ENCODE measurements at regions not wholly inside any gene's neighbourhood (a gene's known extent, or its start where the extent isn't known, plus 50 kb on each side); places are given as distances from the start of the nearest gene placed in this dataset.

GRCh38 chr9:129465834-129466535 is 154.9 kb downstream of the C9orf50 start:
- Histone ChIP-seq H3K4me1 (ENCODE audit: control insufficient read depth, insufficient read depth, low read length, poor library complexity, severe bottlenecking) (peaks cover 3% of the 10 kb centered on the region), H3K9me3 (ENCODE audit: control insufficient read depth, low read length) (no peaks in the 10 kb centered on the region), H3K27ac (ENCODE audit: insufficient read depth, low read length, poor library complexity, severe bottlenecking) (no peak overlapping the region), H3K36me3 (ENCODE audit: control insufficient read depth, insufficient read depth, low read length) (no peaks in the 10 kb centered on the region), H3K27me3 (replicated peaks; ENCODE audit: control insufficient read depth, insufficient read depth, low read length, poor library complexity, severe bottlenecking) (no peaks in the 10 kb centered on the region), H3K4me3 (ENCODE audit: insufficient read depth, low read depth, low read length, poor library complexity, severe bottlenecking) (no peak overlapping the region)
- DNase-seq, result no peak

- DNase-seq, result no peak
- Histone ChIP-seq H3K27me3 (replicated peaks; ENCODE audit: control insufficient read depth, insufficient read depth, low read length, poor library complexity, severe bottlenecking) (no peaks in the 10 kb centered on the region), H3K4me3 (ENCODE audit: insufficient read depth, low read depth, low read length, poor library complexity, severe bottlenecking) (no peak overlapping the region), H3K4me1 (ENCODE audit: control insufficient read depth, insufficient read depth, low read length, poor library complexity, severe bottlenecking) (peaks cover 9% of the 10 kb centered on the region), H3K9me3 (ENCODE audit: control insufficient read depth, low read length) (no peaks in the 10 kb centered on the region), H3K36me3 (ENCODE audit: control insufficient read depth, insufficient read depth, low read length) (no peaks in the 10 kb centered on the region), H3K27ac (ENCODE audit: insufficient read depth, low read length, poor library complexity, severe bottlenecking) (no peak overlapping the region)
Measured at GRCh38 chr9:129464972-129465833, 155.7 kb downstream of the C9orf50 start.

- peaks cover 22% of the 10 kb centered on the region for H3K4me1 ChIP-seq (ENCODE audit: control insufficient read depth, insufficient read depth, low read length, poor library complexity, severe bottlenecking)
- H3K36me3 ChIP-seq (ENCODE audit: control insufficient read depth, insufficient read depth, low read length), result no peaks in the 10 kb centered on the region
- H3K4me3 ChIP-seq (ENCODE audit: insufficient read depth, low read depth, low read length, poor library complexity, severe bottlenecking), result no peak overlapping the region
- H3K27me3 ChIP-seq (replicated peaks; ENCODE audit: control insufficient read depth, insufficient read depth, low read length, poor library complexity, severe bottlenecking), result no peaks in the 10 kb centered on the region
- no peak overlapping the region for H3K27ac ChIP-seq (ENCODE audit: insufficient read depth, low read length, poor library complexity, severe bottlenecking)
- no peaks in the 10 kb centered on the region for H3K9me3 ChIP-seq (ENCODE audit: control insufficient read depth, low read length)
- no peak for DNase-seq
Measured at GRCh38 chr9:129463994-129464393, 156.9 kb downstream of the C9orf50 start.

GRCh38 chr9:129463477-129463876 is 157.4 kb downstream of the C9orf50 start:
- H3K4me3 ChIP-seq (ENCODE audit: insufficient read depth, low read depth, low read length, poor library complexity, severe bottlenecking), result no peak overlapping the region
- H3K36me3 ChIP-seq (ENCODE audit: control insufficient read depth, insufficient read depth, low read length), result no peaks in the 10 kb centered on the region
- H3K4me1 ChIP-seq (ENCODE audit: control insufficient read depth, insufficient read depth, low read length, poor library complexity, severe bottlenecking), result peaks cover 27% of the 10 kb centered on the region
- H3K9me3 ChIP-seq (ENCODE audit: control insufficient read depth, low read length), result no peaks in the 10 kb centered on the region
- DNase-seq, result no peak
- H3K27ac ChIP-seq (ENCODE audit: insufficient read depth, low read length, poor library complexity, severe bottlenecking), result no peak overlapping the region
- H3K27me3 ChIP-seq (replicated peaks; ENCODE audit: control insufficient read depth, insufficient read depth, low read length, poor library complexity, severe bottlenecking), result no peaks in the 10 kb centered on the region

- Histone ChIP-seq H3K4me3 (ENCODE audit: insufficient read depth, low read depth, low read length, poor library complexity, severe bottlenecking) (no peak overlapping the region), H3K9me3 (ENCODE audit: control insufficient read depth, low read length) (no peaks in the 10 kb centered on the region), H3K4me1 (ENCODE audit: control insufficient read depth, insufficient read depth, low read length, poor library complexity, severe bottlenecking) (peaks cover 38% of the 10 kb centered on the region), H3K36me3 (ENCODE audit: control insufficient read depth, insufficient read depth, low read length) (no peaks in the 10 kb centered on the region), H3K27ac (ENCODE audit: insufficient read depth, low read length, poor library complexity, severe bottlenecking) (no peak overlapping the region), H3K27me3 (replicated peaks; ENCODE audit: control insufficient read depth, insufficient read depth, low read length, poor library complexity, severe bottlenecking) (no peaks in the 10 kb centered on the region)
- no peak for DNase-seq
Measured at GRCh38 chr9:129462360-129462759, 158.5 kb downstream of the C9orf50 start.

- peak; percentile 84 to 88 (median 87) for DNase-seq
- Histone ChIP-seq H3K9me3 (ENCODE audit: control insufficient read depth, low read length) (no peaks in the 10 kb centered on the region), H3K4me3 (ENCODE audit: insufficient read depth, low read depth, low read length, poor library complexity, severe bottlenecking) (peak overlapping the region; percentile 41), H3K27ac (ENCODE audit: insufficient read depth, low read length, poor library complexity, severe bottlenecking) (peak overlapping the region; percentile 81), H3K36me3 (ENCODE audit: control insufficient read depth, insufficient read depth, low read length) (no peaks in the 10 kb centered on the region), H3K4me1 (ENCODE audit: control insufficient read depth, insufficient read depth, low read length, poor library complexity, severe bottlenecking) (peaks cover 38% of the 10 kb centered on the region), H3K27me3 (replicated peaks; ENCODE audit: control insufficient read depth, insufficient read depth, low read length, poor library complexity, severe bottlenecking) (no peaks in the 10 kb centered on the region)
Measured at GRCh38 chr9:129460323-129461261, 160.3 kb downstream of the C9orf50 start.

GRCh38 chr9:129459547-129460322 is 161.2 kb downstream of the C9orf50 start:
- Histone ChIP-seq H3K4me3 (ENCODE audit: insufficient read depth, low read depth, low read length, poor library complexity, severe bottlenecking) (peak overlapping the region; percentile 41), H3K27ac (ENCODE audit: insufficient read depth, low read length, poor library complexity, severe bottlenecking) (peak overlapping the region; percentile 81), H3K36me3 (ENCODE audit: control insufficient read depth, insufficient read depth, low read length) (no peaks in the 10 kb centered on the region), H3K9me3 (ENCODE audit: control insufficient read depth, low read length) (no peaks in the 10 kb centered on the region), H3K4me1 (ENCODE audit: control insufficient read depth, insufficient read depth, low read length, poor library complexity, severe bottlenecking) (peaks cover 38% of the 10 kb centered on the region), H3K27me3 (replicated peaks; ENCODE audit: control insufficient read depth, insufficient read depth, low read length, poor library complexity, severe bottlenecking) (no peaks in the 10 kb centered on the region)
- DNase-seq, result no peak

GRCh38 chr9:129458663-129459546 is 162.0 kb downstream of the C9orf50 start:
- DNase-seq, result no peak
- Histone ChIP-seq H3K36me3 (ENCODE audit: control insufficient read depth, insufficient read depth, low read length) (no peaks in the 10 kb centered on the region), H3K4me1 (ENCODE audit: control insufficient read depth, insufficient read depth, low read length, poor library complexity, severe bottlenecking) (peaks cover 38% of the 10 kb centered on the region), H3K27me3 (replicated peaks; ENCODE audit: control insufficient read depth, insufficient read depth, low read length, poor library complexity, severe bottlenecking) (no peaks in the 10 kb centered on the region), H3K9me3 (ENCODE audit: control insufficient read depth, low read length) (no peaks in the 10 kb centered on the region), H3K27ac (ENCODE audit: insufficient read depth, low read length, poor library complexity, severe bottlenecking) (peak overlapping the region; percentile 81), H3K4me3 (ENCODE audit: insufficient read depth, low read depth, low read length, poor library complexity, severe bottlenecking) (peak overlapping the region; percentile 22)
